ENCODE measurements at regions not wholly inside any gene's neighbourhood (a gene's known extent, or its start where the extent isn't known, plus 50 kb on each side); places are given as distances from the start of the nearest gene placed in this dataset.
"Not testable (repeated sequence)": the region's sequence is repeated elsewhere in the genome, so short reads cannot be mapped to it uniquely, and the experiment has no call there.

- DNase-seq (ENCODE audit: low spot score): no peak
Observed at GRCh38 chr7:155229548-155230168, 68.0 kb upstream of the INSIG1 start.

- DNase-seq (ENCODE audit: low spot score): no peak
Observed at GRCh38 chr7:155230169-155230593, 67.5 kb upstream of the INSIG1 start.

- no peak for DNase-seq (ENCODE audit: low spot score)
Observed at GRCh38 chr7:155231241-155231800, 66.4 kb upstream of the INSIG1 start.

- DNase-seq (ENCODE audit: low spot score): no peak
Observed at GRCh38 chr7:155231941-155232340, 65.7 kb upstream of the INSIG1 start.

- DNase-seq (ENCODE audit: low spot score): no peak
Observed at GRCh38 chr7:155232911-155233310, 64.8 kb upstream of the INSIG1 start.

- no peak for DNase-seq (ENCODE audit: low spot score)
Observed at GRCh38 chr7:155233311-155234157, 64.1 kb upstream of the INSIG1 start.

- DNase-seq (ENCODE audit: low spot score): no peak
Observed at GRCh38 chr7:155234158-155234492, 63.6 kb upstream of the INSIG1 start.

- DNase-seq (ENCODE audit: low spot score): no peak
Observed at GRCh38 chr7:155234950-155235789, 62.5 kb upstream of the INSIG1 start.

GRCh38 chr7:155236386-155236785 is 61.3 kb upstream of the INSIG1 start:
- no peak for DNase-seq (ENCODE audit: low spot score)

- no peak for DNase-seq (ENCODE audit: low spot score)
Observed at GRCh38 chr7:155237297-155237696, 60.4 kb upstream of the INSIG1 start.

- no peak for DNase-seq (ENCODE audit: low spot score)
Observed at GRCh38 chr7:155237730-155238129, 59.9 kb upstream of the INSIG1 start.

GRCh38 chr7:155239431-155240087 is 58.1 kb upstream of the INSIG1 start:
- DNase-seq (ENCODE audit: low spot score): not testable (repeated sequence)

- DNase-seq (ENCODE audit: low spot score): no peak
Observed at GRCh38 chr7:155244675-155245074, 53.0 kb upstream of the INSIG1 start.

- DNase-seq (ENCODE audit: low spot score): no peak
Observed at GRCh38 chr7:155247479-155248365, 50.0 kb upstream of the INSIG1 start.
